CD4-positive, alpha-beta T cell treated with Interleukin-6 at 100 ng/mL for 8 hours (primary cell): ENCODE measurements at regions not wholly inside any gene's neighbourhood (a gene's known extent, or its start where the extent isn't known, plus 50 kb on each side); places are given as distances from the start of the nearest gene placed in this dataset.

Source experiments
- DNase-seq: peaks from one replicate; pipeline ENCODE4 v3.0.0-alpha.2; 2020; ENCODE audit warnings: mixed read lengths, low spot score

- DNase-seq: no peak
These were observed 257.1 kb downstream of the UACA start for GRCh38 chr15:70505936-70506912.

- DNase-seq: no peak
These were observed 257.9 kb downstream of the UACA start for GRCh38 chr15:70505411-70505919.

GRCh38 chr15:70504988-70505387 is 258.4 kb downstream of the UACA start:
- no peak for DNase-seq

GRCh38 chr15:70504299-70504951 is 258.9 kb downstream of the UACA start:
- DNase-seq: peak; percentile 37

GRCh38 chr15:70503798-70504298 is 259.5 kb downstream of the UACA start:
- no peak for DNase-seq

GRCh38 chr15:70503073-70503745 is 260.1 kb downstream of the UACA start:
- DNase-seq: no peak

GRCh38 chr15:70502529-70502928 is 260.8 kb downstream of the UACA start:
- DNase-seq: no peak

GRCh38 chr15:70501849-70502248 is 261.5 kb downstream of the UACA start:
- no peak for DNase-seq

- no peak for DNase-seq
These were observed 262.1 kb downstream of the UACA start for GRCh38 chr15:70501121-70501727.

GRCh38 chr15:70499791-70500190 is 263.6 kb downstream of the UACA start:
- no peak for DNase-seq

- DNase-seq: no peak
These were observed 265.2 kb downstream of the UACA start for GRCh38 chr15:70498096-70498626.

GRCh38 chr15:70497661-70498060 is 265.7 kb downstream of the UACA start:
- DNase-seq: no peak

- DNase-seq: no peak
These were observed 267.3 kb downstream of the UACA start for GRCh38 chr15:70495991-70496599.

- DNase-seq: no peak
These were observed 268.3 kb downstream of the UACA start for GRCh38 chr15:70494852-70495571.

GRCh38 chr15:70494517-70494851 is 268.9 kb downstream of the UACA start:
- DNase-seq: no peak

GRCh38 chr15:70493787-70494516 is 269.4 kb downstream of the UACA start:
- no peak for DNase-seq

- no peak for DNase-seq
These were observed 270.0 kb downstream of the UACA start for GRCh38 chr15:70493376-70493775.

GRCh38 chr15:70492240-70493177 is 270.8 kb downstream of the UACA start:
- peak; percentile 88 for DNase-seq

- no peak for DNase-seq
These were observed 271.7 kb downstream of the UACA start for GRCh38 chr15:70491641-70492040.
